ENCODE measurements at regions not wholly inside any gene's neighbourhood (a gene's known extent, or its start where the extent isn't known, plus 50 kb on each side); places are given as distances from the start of the nearest gene placed in this dataset.

- ATAC-seq: no peak
- DNase-seq: no peak
- intact Hi-C loops (cut with DNase I): no loop called here
Observed at GRCh38 chr18:78883501-78883900, 96.1 kb upstream of the SALL3 start.

DNA sequence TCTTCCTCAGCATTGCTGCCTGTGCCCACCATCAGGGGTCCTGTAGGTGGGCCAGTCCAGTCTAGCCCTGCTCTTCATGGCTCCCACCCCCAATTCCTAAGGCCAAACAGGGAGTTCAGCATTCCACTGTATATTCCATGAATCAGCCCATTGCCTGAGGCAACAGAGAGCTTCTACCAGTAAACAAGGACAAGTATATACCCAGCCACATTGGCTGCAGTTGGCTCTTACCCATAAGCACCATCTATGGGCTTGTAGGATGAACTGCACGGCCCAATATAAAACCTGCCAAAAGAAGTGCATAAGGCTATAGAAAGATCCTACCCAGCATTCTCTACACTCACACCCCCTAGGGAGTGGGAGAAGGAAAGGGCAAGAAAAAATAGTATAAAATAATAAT is 95.1 kb upstream of the SALL3 start:
- DNase-seq (no peak), ATAC-seq (no peak)
- intact Hi-C loops (cut with DNase I): no loop called here

GRCh38 chr18:78889250-78889649 is 90.4 kb upstream of the SALL3 start:
- ATAC-seq (no peak), DNase-seq (no peak)
- intact Hi-C loops (cut with DNase I): no loop called here

DNA sequence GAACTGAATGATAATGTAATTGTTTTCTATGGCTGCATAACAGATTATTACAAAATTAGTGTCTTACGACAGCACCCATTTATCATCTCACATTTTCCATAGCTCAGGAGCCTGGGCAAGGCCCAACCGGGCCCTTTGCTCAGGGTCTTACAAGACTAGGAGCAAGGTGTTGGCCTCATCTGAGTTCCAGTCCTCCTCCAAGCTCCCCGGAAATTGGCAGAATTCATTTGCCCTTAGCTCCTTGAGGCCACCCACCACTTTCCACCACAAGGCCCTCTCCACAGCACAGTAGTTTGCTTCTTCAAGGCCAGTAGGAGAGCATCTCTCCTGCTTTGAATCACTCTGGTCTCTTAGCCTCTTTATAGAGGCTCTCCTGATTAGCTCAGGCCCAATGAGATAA is 89.2 kb upstream of the SALL3 start:
- ATAC-seq (no peak), DNase-seq (no peak)
- intact Hi-C loops (cut with DNase I): no loop called here

DNA sequence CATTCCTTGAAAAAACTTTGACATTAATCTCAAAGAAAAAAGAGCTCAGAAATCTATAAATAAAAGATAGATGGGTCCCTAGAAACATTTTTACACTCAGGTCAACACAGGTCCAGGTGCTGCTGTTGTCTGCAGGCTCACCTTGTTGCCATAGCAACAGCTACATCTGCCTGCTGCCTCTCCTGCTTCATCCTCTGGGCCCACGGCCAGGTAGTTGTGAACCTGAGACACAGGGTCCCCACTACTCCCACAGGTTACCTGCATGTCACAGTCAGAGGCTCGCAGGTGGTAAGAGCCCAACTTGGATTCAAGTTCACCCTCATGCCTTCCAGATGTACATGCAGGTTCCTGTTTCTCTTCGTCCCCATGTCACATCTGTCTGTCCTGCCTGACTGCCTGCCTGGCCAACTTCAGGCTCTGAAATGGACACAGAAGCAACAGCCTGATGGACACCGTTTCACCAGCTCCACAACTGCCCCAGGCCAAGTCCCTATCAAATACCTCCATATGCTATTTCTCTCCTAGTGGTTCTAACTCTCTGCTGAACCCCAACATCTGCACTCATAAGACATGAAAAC is 88.3 kb upstream of the SALL3 start:
- intact Hi-C loops (cut with DNase I): no loop called here
- DNase-seq: no peak
- no peak for ATAC-seq

GRCh38 chr18:78892177-78892576 is 87.4 kb upstream of the SALL3 start:
- intact Hi-C loops (cut with DNase I): no loop called here
- no peak for ATAC-seq

GRCh38 chr18:78892721-78893120 is 86.9 kb upstream of the SALL3 start:
- intact Hi-C loops (cut with DNase I): no loop called here
- DNase-seq: no peak

More at GRCh38 chr18:78892177-78892576, 87.4 kb upstream of the SALL3 start:
- DNase-seq: no peak

DNA sequence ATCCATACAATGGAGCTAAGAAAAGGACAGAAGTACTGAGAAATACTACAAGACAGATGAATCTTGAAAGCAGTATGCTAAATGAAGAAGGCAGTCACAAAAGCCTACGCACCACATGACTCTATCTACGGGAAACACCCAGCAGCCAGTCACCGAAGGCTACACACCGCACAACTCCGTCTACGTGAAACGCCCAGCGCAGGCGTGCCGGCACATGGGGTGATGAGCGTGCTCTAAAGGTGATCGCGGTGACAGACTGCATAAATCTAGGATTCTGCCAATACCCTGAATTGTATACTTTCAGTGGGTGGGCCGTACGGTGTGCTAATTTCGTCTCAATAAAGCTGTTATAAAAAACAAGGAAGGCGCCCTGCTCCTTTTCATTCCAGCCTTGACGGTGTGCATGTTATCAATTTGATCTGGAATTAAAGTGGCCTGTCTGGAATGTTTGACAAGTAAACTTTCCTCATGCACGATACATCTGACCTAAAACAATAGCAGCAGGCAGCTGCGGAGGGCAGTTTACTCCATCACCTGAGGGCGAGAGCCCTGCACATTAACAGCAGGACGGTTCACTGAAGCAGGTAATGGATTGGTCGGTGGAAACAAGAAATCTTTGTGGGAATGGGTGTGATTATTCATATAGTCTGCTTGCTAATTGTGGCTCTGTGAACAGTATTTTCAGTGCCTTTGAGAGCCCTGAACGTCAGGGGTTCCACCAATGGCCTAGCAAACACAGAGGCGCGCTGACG is 86.2 kb upstream of the SALL3 start:
- intact Hi-C loops (cut with DNase I): no loop called here
- DNase-seq (no peak), ATAC-seq (no peak)

More at GRCh38 chr18:78892721-78893120, 86.9 kb upstream of the SALL3 start:
- no peak for ATAC-seq

DNA sequence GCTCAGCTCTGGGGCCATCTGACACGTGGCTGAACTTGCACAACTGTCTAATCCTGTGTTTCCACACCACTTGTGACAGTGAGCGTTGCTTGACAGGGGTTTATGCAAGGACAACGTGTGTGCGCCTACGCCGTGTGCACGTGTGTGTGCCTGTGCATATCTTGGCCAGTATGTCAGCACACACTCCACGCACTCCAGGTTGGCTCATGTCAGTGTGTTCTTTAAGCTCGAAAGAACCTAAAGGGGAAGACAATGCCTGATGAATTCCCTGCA is 85.6 kb upstream of the SALL3 start:
- ATAC-seq (no peak), DNase-seq (no peak)
- intact Hi-C loops (cut with DNase I): no loop called here

- DNase-seq (no peak), ATAC-seq (no peak)
Observed at GRCh38 chr18:78895207-78896001, 84.2 kb upstream of the SALL3 start.

GRCh38 chr18:78896111-78896905 is 83.3 kb upstream of the SALL3 start:
- DNase-seq: no peak
- ATAC-seq: no peak

More at GRCh38 chr18:78895207-78896001, 84.2 kb upstream of the SALL3 start:
- intact Hi-C loops (cut with DNase I): no loop called here

GRCh38 chr18:78898066-78898465 is 81.6 kb upstream of the SALL3 start:
- DNase-seq (no peak), ATAC-seq (no peak)
- intact Hi-C loops (cut with DNase I): no loop called here

More at GRCh38 chr18:78896111-78896905, 83.3 kb upstream of the SALL3 start:
- intact Hi-C loops (cut with DNase I): no loop called here

- ATAC-seq (no peak), DNase-seq (no peak)
- intact Hi-C loops (cut with DNase I): no loop called here
Observed at GRCh38 chr18:78898635-78899034, 81.0 kb upstream of the SALL3 start.

GRCh38 chr18:78899241-78899640 is 80.4 kb upstream of the SALL3 start:
- ATAC-seq (no peak), DNase-seq (no peak)
- intact Hi-C loops (cut with DNase I): no loop called here

- intact Hi-C loops (cut with DNase I): no loop called here
- ATAC-seq (no peak), DNase-seq (no peak)
Observed at GRCh38 chr18:78900938-78901909, 78.4 kb upstream of the SALL3 start.

DNA sequence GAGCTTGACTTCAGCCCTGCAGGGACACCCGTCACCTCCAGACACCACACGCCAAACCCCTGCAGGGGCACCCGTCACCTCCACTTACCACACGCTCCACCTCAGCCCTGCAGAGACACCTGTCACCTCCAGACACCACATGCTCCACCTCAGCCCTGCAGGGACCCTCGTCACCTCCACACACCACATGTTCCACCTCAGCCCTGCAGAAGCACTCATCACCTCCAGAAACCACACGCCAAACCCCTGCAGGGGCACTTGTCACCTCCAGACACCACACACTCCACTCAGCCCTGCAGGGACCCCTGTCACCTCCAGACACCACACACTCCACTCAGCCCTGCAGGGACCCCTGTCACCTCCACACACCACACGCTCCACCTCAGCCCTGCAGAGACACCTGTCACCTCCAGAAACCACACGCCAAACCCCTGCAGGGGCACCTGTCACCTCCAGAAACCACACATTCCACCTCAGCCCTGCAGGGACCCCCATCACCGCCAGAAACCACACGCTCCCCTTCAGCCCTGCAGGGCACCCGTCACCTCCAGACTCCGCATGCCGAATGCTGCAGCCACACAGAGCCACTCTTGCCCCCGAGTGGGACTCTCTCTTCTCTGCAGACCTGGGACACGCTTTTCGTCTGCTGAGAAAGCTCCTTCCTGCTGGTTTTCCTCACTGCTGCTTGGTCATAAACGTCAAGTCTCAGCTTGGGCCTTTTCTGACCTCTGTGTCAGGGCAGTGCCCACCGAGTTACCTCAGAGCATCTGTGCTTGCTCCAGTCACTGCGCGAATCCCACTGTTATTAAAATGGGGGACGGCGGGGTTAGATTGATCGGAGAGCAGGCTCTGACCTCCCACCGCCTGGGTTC is 77.5 kb upstream of the SALL3 start:
- ATAC-seq (no peak), DNase-seq (no peak)
- intact Hi-C loops (cut with DNase I): no loop called here

GRCh38 chr18:78902795-78903435 is 76.7 kb upstream of the SALL3 start:
- ATAC-seq (no peak), DNase-seq (no peak)
- intact Hi-C loops (cut with DNase I): no loop called here
